HCT116 (cell line): ENCODE measurements at regions not wholly inside any gene's neighbourhood (a gene's known extent, or its start where the extent isn't known, plus 50 kb on each side); places are given as distances from the start of the nearest gene placed in this dataset.

Source experiments
- CBX3 ChIP-seq: IDR thresholded peaks from 2 replicates; pipeline ENCODE4 v1.6.1; 2012; ENCODE audit warnings: low read depth
- CEBPB ChIP-seq: IDR thresholded peaks from 2 replicates; pipeline ENCODE4 v1.6.1; 2012; ENCODE audit warnings: low read depth
- CTCF ChIP-seq, 3 experiments: fragments of 200-600 bp in 1 of 3; sonication (generic) in 1 of 3; IDR thresholded peaks in 2 of 3; conservative IDR thresholded peaks in 1 of 3; 2 replicates each; pipeline ENCODE4 v1.5.1; 2012 to 2017; ENCODE audit warnings: low read depth in 2 of 3, low read length in 2 of 3, antibody characterized with exemption in 1 of 3, borderline replicate concordance in 1 of 3, control low read depth in 1 of 3, mild to moderate bottlenecking in 1 of 3, mixed read lengths in 1 of 3, mixed run types in 1 of 3, moderate library complexity in 1 of 3; ENCODE audit not compliant: insufficient read depth in 1 of 3
- EZH2 ChIP-seq: fragments of 200-600 bp; sonication (generic); IDR thresholded peaks from 2 replicates; pipeline ENCODE4 v1.6.1; 2017; ENCODE audit warnings: antibody characterized with exemption, mixed run types
- JUND ChIP-seq: IDR thresholded peaks from 2 replicates; pipeline ENCODE4 v1.6.1; 2012
- MAX ChIP-seq: IDR thresholded peaks from 2 replicates; pipeline ENCODE4 v1.6.1; 2012
- POLR2A ChIP-seq: IDR thresholded peaks from 2 replicates; pipeline ENCODE4 v1.7.0; 2011; ENCODE audit warnings: borderline replicate concordance; ENCODE audit not compliant: insufficient read depth, insufficient read length; ENCODE audit errors: extremely low read depth
- POLR2AphosphoS5 ChIP-seq: IDR thresholded peaks from 2 replicates; pipeline ENCODE4 v1.6.1; 2011; ENCODE audit warnings: mild to moderate bottlenecking, low read depth, low read length, moderate library complexity
- RAD21 ChIP-seq: IDR thresholded peaks from 2 replicates; pipeline ENCODE4 v1.6.1; 2012; ENCODE audit warnings: low read depth, mild to moderate bottlenecking
- SIN3A ChIP-seq: IDR thresholded peaks from 2 replicates; pipeline ENCODE4 v1.6.1; 2012; ENCODE audit warnings: low read depth
- SP1 ChIP-seq: IDR thresholded peaks from 2 replicates; pipeline ENCODE4 v1.6.1; 2012; ENCODE audit warnings: low read depth

DNA sequence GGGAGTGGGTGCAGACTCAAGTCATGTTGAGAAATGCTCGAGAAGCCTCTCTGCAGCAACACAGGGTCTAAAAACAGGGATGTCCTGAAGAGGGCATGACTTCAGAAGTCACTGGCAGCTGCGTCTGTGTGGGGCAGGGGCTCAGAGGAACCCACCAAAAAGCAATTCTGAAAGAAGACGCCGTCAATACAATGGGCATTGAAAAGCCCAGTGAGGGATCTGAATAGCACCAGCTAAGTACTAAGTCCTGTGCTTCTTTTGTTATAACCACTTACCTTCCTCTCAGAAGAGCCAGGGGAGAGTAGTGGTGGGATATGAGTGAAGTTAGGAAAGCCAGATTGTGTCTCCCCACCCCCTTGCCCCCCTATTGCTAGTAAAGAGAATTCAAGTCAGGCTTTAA lies 137.2 kb downstream of the INHBA start:
- TF ChIP-seq CTCF (IDR thresholded peaks at IDR 0.05 in 2 of 3, conservative IDR thresholded peaks at IDR 0.05 in 1 of 3; ENCODE audit: borderline replicate concordance in 1 of 3, insufficient read depth in 1 of 3, low read depth in 2 of 3, low read length in 2 of 3), result no peak
- no peak for TF ChIP-seq SIN3A
- TF ChIP-seq EZH2, result no peak
- TF ChIP-seq POLR2A, result no peak
- no peak for TF ChIP-seq POLR2AphosphoS5
- no peak for TF ChIP-seq JUND
- TF ChIP-seq CEBPB, result no peak
- TF ChIP-seq SP1, result no peak
- no peak for TF ChIP-seq MAX
- no peak for TF ChIP-seq RAD21
- TF ChIP-seq CBX3, result no peak
